T-helper 9 cell (primary cell): ENCODE measurements at regions not wholly inside any gene's neighbourhood (a gene's known extent, or its start where the extent isn't known, plus 50 kb on each side); places are given as distances from the start of the nearest gene placed in this dataset.
"Not testable (repeated sequence)": the region's sequence is repeated elsewhere in the genome, so short reads cannot be mapped to it uniquely, and the experiment has no call there.

ENCODE experiments used
- DNase-seq: peaks from one replicate; pipeline ENCODE4 v3.0.0-alpha.2; 2020

DNA sequence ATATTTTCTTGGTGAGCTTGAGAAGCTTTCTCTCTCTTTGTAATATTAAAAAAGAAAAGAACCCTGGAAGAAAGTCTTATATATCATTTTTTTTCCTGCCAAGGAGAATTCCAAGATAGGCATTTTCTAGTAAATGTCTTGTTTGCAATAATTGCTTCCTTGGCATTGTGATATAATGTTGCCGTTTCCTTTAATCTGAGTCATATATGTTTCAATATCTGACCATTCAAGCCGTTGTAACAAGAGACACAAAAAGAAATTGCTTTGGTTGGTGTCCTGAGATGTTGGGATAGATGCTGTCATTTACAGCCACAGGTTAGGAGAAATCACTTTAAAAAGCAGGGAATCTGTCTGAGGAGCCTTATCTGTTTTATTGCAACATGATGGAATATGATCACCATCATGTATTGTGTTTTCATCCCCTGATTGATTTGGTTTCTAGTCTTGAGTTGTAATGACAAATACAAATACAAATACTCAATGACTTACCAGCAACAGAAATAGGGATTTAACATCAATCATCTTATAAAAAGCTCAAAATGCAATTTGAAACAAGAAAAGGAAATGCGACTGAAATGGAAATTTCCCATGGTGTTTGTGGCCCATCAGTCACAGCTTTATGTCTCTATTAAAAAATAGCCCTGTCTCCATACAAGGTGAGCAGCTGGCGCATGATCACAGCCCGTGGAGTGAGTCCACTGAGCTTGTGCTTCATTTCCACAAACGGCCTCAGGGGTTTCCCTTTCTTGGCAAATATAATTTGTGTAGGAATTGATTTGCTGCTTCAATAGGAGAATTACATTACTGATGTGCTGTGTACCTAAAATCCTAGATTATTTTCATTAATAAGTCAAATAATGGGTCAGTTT, 250.1 kb upstream of the TRPC7 start:
- no peak for DNase-seq

DNA sequence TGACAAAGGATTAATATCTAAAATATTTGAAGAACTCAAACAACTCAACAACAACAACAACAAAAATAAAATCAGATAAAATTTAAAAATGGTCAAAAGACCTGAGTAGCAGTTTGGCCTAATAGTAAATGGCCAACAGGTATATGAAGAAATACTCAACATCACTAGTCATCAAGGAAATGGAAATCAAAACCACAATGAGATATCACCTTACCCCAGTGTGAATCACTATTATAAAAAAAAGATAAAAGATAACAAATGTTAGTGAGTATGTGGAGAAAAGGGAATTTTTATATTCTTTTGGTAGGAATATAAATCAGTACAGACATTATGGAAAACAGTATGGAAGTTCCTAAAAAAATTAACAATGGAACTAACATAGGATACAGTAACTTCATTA, 247.9 kb upstream of the TRPC7 start:
- DNase-seq = no peak

DNA sequence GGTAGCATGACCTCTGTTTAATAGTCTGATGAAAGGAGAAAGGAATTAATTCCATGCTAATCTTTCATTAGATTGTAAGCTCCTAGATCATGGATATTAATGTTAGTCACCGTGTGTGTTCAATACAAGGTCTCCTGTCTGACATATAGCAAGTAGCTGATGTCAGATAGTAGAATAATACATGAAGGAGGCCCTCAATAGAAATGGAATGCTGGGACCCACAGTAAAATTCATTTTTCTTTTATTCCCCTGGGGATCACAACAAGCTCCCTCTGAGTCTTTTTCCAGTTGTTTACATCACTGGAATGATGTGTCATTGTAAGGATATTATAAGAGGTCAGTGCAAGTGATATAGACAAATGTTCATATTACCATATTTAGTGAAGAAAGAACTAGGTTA, 240.3 kb upstream of the TRPC7 start:
- DNase-seq = no peak

DNA sequence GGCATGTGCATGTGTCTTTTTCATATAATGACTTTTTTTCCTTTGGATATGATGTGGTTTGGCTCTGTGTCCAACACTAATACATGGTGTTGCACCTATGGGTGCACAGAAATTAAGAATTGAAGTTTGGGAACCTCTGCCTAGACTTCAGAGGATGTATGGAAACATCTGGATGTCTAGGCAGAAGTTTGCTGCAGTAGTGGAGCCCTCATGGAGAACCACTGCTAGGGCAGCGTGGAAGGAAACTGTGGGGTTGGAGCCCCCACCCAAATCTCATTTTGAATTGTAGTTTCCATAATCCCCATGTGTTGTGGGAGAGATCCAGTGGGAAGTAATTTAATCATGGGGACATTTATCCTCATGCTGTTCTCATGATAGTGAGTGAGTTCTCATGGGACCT, 235.0 kb upstream of the TRPC7 start:
- DNase-seq = no peak

DNA sequence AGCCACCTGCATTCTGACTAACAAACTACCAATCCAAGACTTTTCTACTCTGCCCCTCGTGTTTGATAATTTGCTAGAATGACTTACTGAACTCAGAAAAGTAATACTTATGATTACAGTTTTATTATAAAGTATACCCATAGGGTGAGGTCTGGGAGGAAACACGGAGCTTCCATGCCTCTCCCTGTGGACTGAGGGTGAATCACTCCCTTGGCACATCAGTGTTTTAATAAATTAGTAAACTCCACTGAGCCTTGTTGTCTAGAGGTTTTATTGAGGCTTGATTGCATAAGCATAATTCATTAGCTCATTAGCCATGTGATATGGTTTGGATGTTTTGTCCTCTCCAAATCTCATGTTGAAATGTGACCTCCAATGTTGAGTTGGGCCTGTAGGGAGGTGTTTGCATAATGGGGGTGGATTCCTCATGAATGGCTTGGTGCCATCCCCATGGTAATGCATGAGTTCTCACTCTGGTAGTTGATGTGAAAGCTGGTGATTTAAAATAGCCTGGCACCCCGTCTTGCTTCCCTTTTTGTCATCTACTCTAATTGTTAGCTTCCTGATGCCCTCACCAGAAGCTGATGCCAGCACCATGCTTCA, 233.6 kb upstream of the TRPC7 start:
- no peak for DNase-seq

DNA sequence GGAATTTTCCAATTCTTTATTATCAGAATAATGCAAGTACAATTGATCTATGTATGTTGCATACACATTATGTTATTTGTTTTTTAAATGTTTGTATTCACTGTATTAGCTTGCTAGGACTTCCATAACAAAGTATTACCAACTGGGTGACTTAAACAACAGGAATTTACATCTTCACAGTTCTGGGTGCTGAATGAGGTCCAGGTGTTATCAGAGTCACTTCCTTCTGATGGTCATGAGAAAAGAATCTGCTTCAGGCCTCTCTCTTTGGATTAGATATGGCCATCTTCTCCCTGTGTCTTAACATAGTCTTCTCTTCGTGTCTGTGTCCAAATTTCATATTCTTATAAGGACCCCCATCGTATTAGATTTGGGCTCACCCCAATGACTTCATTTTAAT, 229.1 kb upstream of the TRPC7 start:
- DNase-seq = no peak

DNA sequence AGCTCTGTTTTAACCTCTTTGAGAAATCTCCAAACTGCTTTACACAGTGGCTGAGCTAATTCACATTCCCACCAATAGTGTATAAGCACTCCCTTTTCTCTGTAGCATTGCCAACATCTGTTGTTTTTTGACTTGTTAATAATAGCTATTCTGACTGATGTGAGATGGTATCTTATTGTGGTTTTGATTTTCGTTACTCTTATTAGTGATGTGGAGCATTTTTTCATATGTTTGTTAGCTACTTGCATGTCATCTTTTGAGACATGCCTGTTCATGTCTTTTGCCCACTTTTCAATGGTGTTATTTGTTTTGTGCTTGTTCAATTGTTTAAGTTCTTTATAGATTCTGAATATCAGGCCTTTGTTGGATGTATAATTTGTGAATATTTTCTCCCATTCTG, 225.2 kb upstream of the TRPC7 start:
- DNase-seq = no peak

DNA sequence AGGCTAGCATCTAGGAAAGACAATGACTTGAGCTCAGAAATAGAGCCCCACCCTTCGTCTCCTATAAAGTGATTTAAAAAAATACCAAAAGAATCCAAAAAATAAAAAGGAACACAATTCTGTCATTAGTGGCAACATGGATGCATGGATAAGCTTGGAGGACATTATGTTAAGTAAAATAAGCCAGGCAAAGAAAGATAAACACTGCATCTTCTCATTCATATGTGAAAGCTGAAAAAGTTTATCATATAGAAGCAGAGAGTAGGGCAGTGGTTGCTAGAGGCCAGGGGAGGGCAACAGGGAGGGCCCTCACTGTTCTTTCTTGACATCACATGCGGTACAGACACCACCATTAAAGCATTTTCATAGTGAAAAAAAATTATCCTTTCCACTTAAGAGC, 220.9 kb upstream of the TRPC7 start:
- no peak for DNase-seq

DNA sequence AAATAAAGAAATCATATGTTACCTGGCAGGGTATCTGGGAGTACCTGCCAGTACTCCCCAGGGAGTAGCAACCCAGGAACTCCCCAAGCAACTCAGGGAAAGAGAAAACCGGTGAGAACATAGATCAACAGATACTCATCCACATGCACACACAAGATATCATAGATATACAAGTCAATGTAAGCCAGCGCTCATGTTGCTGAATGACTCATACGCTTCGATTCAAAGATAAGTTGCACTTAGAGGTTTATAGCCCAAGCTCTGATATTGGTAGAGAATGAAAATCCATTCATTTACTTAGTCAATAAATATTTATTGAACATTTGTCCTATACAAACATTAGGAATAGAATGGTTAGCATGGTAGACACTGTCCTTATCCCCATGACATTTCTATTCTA, 219.1 kb upstream of the TRPC7 start:
- no peak for DNase-seq

DNA sequence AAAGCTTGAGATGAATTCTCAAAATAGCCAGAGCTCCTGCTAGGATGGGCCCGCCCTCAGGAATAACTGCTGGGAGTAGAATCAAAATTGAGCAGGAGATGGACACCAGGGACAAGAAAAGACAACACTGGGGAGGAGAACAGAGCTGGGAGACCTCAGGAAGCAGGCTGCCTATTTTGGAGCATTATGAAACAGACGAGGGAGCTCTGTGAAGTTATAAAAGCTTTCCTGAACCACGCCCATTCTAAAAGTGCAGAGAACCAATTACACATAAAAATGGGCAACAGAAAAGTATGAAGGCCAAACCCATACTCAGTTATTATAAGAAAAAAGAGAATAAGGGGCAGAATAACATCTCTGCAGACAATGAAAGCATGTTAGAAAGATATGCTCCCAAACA, 213.9 kb upstream of the TRPC7 start:
- no peak for DNase-seq

DNA sequence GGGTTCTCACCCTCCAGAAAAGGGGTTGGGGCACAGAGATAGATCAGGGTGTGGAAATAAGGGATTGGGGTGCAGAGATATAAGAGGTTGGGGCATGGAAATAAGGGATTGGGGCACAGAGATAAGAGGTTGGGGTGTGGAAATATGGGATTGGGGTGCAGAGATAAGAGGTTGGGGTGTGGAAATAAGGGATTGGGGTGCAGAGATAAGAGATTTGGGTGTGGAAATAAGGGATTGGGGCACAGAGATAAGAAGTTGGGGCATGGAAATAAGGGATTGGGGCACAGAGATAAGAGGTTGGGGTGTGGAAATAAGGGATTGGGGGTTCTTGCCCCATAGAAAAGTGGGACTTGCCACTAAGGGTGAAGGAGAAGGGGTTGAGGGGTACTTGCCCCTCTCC, 204.5 kb upstream of the TRPC7 start:
- not testable (repeated sequence) for DNase-seq

DNA sequence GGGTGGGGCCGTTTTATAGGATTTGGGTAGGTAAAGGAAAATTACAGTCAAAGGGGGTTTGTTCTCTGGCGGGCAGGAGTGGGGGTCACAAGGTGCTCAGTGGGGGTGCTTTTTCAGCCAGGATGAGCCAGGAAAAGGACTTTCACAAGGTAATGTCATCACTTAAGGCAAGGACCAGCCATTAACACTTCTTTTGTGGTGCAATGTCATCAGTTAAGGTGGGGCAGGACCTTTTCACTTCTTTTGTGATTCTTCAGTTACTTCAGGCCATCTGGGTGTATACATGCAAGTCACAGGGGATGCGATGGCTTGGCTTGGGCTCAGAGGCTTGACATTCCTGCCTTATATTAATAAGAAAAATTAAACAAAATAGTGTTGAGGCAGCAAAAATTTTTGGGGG, 200.1 kb upstream of the TRPC7 start:
- DNase-seq = not testable (repeated sequence)

DNA sequence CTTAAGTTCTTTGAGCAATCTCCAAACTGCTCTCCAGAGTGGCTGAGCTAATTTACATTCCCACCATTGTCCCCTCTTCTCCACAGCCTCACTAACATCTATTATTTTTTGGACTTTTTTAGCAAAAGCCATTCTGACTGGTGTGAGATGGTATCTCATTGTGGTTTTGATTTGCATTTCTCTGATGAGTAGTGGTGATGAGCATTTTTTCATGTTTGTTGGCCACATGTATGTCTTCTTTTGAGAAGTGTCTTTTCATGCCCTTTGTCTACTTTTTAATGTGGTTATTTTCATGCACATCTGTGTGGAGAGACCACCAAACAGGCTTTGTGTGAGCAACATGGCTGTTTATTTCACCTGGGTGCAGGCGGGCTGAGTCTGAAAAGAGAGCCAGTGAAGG, 199.7 kb upstream of the TRPC7 start:
- DNase-seq = not testable (repeated sequence)

DNA sequence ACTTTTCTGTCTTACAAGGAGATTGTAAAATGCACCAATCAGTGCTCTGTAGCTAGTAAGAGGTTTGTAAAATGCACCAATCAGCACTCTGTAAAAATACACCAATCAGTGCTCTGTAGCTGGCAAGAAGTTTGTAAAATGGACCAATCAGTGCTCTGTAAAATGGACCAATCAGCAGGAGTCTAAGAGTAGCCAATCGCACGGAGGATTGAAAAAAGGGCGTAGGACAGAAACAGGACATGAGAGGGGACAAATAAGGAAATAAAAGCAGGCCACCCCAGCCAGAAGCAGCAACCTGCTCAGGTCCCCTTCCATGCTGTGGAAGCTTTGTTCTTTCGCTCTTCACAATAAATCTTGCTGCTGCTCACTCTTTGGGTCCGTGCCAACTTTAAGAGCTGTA, 199.1 kb upstream of the TRPC7 start:
- not testable (repeated sequence) for DNase-seq

DNA sequence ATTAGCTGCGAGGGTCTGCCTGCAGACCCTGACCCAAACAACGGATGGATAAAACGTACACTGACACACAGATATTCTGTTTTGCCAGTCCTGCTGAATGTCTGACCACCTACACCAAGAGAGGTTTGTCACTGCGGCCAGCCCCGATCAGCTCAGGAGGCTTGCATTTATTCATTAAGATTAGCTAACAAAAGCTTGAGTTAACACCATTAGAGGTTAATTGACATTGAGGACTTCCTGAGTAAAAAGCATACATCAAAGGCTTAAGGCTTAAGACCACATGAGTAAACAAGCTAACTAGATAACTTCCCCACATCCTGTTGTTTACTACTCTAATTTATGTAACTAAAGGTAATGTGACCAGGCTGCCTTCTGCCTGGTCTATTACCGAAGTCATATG, 198.1 kb upstream of the TRPC7 start:
- DNase-seq = no peak

DNA sequence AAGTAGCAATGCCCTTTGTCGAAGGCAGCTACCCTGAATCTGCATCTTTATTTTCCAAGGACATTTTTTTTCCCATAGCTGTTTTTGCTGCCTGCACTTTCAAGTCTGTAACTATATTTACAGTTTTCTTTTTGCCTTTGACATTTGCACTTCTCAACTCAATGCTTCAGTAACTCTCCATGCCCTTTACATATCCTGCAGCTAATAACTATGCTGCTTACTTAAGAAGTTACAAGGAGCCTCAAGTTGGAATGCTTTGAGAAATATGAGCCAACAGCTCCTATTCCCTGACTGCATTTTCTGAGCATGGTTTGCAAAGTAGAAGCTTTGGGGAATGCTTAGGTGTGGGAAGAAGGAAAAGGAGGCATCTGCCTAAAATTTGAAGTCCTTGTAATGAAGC, 194.8 kb upstream of the TRPC7 start:
- no peak for DNase-seq

DNA sequence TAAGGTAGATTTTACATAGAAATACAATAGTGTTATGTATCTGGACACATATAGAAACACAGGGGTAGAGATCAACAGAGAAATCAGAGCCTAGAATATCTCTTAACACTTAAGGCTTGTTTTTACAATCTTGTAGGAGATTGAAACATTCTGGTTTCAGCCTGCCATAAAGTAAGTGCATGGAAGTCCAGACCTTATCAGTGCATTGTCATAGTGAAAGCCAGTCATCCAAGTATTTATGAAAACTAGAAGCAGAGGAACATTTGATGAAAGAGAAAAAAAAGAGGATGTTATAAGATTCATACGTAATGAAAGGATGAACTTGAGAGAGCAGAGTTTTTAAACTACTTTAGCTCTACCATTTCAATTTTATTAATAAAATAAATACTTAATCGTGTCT, 194.3 kb upstream of the TRPC7 start:
- no peak for DNase-seq

DNA sequence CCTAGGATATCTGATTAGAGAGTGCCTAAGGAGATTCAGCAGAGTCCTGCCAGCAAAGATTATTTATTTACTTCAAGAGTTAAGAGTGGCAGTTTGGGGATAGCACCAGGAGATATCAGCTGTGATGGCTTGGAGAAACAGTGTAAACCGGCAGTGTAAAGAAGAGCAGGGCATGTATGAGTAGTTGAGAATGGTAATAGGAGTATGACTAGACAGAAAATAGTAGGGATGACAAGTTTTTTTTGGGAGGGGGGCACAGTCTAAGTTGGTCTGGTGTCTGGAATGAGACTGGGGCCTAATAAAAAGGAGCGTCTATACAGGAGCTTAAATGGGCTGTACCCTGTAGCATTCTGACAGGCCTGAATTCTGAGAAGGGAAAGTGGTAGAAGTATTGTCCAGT, 181.8 kb upstream of the TRPC7 start:
- not testable (repeated sequence) for DNase-seq

DNA sequence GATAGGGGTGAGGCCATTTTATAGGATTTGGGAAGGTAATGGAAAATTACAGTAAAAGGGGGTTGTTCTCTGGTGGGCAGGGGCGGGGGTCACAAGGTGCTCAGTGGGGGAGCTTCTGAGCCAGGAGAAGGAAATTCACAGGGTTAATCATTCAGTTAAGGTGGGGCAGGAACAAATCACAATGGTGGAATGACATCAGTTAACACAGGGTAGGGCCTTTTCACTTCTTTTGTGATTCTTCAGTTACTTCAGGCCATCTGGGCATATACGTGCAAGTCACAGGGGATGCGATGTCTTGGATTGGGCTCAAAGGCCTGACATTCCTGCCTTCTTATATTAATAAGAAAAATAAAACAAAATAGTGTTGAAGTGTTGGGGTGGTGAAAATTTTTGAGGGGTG, 181.1 kb upstream of the TRPC7 start:
- not testable (repeated sequence) for DNase-seq

DNA sequence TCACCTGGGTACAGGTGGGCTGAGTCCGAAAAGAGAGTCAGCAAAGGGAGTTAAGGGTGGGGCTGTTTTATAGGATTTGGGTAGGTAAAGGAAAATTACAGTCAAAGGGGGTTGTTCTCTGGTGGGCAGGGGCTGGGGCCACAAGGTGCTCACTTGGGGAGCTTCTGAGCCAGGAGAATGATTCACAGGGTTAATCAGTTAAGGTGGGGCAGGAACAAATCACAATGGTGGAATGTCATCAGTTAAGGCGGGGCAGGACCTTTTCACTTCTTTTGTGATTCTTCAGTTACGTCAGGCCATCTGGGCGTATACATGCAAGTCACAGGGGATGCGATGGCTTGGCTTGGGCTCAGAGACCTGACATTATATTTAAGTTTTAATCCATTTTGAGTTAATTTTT, 179.7 kb upstream of the TRPC7 start:
- not testable (repeated sequence) for DNase-seq

DNA sequence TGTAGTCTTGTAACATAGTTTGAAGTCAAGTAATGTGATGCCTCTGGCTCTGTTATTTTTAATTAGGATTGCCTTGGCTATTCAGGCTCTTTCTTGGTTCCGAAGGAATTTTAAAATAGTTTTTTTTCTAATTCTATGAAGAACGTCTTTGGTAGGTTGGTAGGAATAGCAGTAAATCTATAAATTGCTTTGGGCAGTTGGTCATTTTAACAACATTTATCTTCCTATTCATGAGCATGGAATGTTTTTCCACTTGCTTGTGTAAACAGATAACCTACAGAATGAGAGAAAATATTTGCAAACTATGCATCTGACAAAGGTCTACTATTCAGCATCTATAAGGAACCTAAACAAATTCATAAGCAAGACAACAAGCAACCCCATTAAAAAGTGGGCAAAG, 173.2 kb upstream of the TRPC7 start:
- DNase-seq = no peak

DNA sequence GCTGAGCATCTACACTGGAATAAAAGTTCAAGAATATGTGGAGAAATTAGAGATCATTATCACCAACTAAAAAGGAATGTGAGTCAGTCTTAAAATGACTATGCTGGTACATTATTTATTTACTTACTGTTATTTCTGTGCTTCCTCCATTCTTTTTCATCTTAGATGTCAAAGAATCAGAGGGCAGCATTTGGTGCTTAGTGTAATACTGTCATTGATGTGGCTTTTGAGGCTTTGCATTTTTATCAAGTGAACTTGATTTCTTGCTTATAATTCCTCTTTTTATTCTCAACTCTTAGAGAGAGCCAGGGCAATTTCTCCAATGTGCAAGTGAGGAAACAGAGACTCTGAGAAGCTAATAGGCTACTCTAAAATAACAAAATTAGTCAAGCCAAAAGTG, 163.7 kb upstream of the TRPC7 start:
- no peak for DNase-seq

DNA sequence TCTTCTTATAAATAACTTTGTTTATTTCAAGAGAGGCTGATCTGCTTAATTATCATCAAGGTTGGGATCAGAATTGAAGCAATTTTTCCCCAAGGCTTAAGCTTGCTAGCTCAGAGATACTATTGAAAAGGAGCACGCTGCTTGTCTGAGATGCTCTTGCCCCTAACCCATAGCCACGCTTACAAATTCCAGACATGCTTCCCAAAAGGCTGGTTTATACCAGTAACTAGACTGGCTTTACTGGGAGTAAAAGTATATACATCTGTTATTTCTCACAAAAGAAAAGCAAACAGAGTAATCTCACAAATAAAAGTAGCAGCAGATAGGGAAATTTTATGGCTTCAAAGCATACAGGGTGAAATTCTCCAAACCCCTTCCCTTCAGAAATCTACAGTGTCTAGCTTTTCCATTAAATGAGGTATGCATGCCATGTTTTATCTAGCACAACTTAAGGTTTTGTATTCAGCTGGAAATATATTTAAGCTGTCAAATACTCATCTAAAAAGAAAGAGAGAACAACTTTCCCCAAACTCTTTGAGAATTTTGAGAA, 163.2 kb upstream of the TRPC7 start:
- DNase-seq = no peak

DNA sequence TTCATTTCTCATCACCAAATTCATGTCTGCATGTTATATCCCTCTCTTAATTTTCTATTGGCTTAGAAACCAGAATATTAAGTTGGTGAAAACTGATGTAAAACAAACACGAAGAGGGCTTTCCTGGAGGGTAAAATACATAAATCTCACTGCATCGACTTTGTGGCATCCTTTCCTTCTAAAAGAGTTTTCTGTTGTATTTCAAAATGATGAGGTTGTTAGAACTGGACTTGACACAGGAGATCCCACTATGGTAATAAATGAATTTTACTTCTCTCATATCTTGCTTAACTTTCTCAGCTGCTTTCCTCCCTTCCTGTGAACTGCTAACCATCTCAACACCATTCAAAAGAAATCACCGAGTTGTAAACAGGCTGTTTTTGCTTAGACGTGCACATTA, 162.0 kb upstream of the TRPC7 start:
- no peak for DNase-seq
